HUDEP-2 (cell line): ENCODE measurements at regions not wholly inside any gene's neighbourhood (a gene's known extent, or its start where the extent isn't known, plus 50 kb on each side); places are given as distances from the start of the nearest gene placed in this dataset.
"Not testable (repeated sequence)": the region's sequence is repeated elsewhere in the genome, so short reads cannot be mapped to it uniquely, and the experiment has no call there.

Experiments used
- DNase-seq, 76 experiments: peaks; one replicate each; lab custom pipeline; 2025; ENCODE audit not compliant: unreplicated experiment in 76 of 76; lab: John Stamatoyannopoulos, UW

GRCh38 chr10:130498042-130498441 is 361.9 kb downstream of the GLRX3 start:
- DNase-seq, result no peak

- no peak for DNase-seq
Observed at GRCh38 chr10:130498934-130499333, 362.7 kb downstream of the GLRX3 start.

- no peak for DNase-seq
Observed at GRCh38 chr10:130499541-130499940, 363.4 kb downstream of the GLRX3 start.

GRCh38 chr10:130500261-130501000 is 364.2 kb downstream of the GLRX3 start:
- no peak for DNase-seq

GRCh38 chr10:130507461-130507860 is 371.3 kb downstream of the GLRX3 start:
- no peak for DNase-seq

GRCh38 chr10:130509881-130510689 is 373.9 kb downstream of the GLRX3 start:
- no peak for DNase-seq

- DNase-seq, result no peak
Observed at GRCh38 chr10:130510755-130511154, 374.6 kb downstream of the GLRX3 start.

- DNase-seq, result no peak
Observed at GRCh38 chr10:130511766-130512165, 375.6 kb downstream of the GLRX3 start.

GRCh38 chr10:130512936-130513335 is 376.7 kb downstream of the GLRX3 start:
- DNase-seq, result no peak

GRCh38 chr10:130513686-130514476 is 377.7 kb downstream of the GLRX3 start:
- no peak for DNase-seq

GRCh38 chr10:130515670-130516069 is 379.5 kb downstream of the GLRX3 start:
- DNase-seq, result no peak

- DNase-seq, result no peak
Observed at GRCh38 chr10:130516141-130516735, 380.0 kb downstream of the GLRX3 start.

- not testable (repeated sequence) for DNase-seq
Observed at GRCh38 chr10:130518921-130519320, 382.7 kb downstream of the GLRX3 start.

GRCh38 chr10:130519791-130520190 is 383.6 kb downstream of the GLRX3 start:
- DNase-seq, result no peak

- DNase-seq, result no peak
Observed at GRCh38 chr10:130531312-130531711, 395.1 kb downstream of the GLRX3 start.

- no peak for DNase-seq
Observed at GRCh38 chr10:130541090-130541489, 404.9 kb downstream of the GLRX3 start.

- no peak for DNase-seq
Observed at GRCh38 chr10:130542761-130543160, 406.6 kb downstream of the GLRX3 start.

- no peak for DNase-seq
Observed at GRCh38 chr10:130543794-130544193, 407.6 kb downstream of the GLRX3 start.

GRCh38 chr10:130545122-130545521 is 408.9 kb downstream of the GLRX3 start:
- no peak for DNase-seq

GRCh38 chr10:130545697-130546096 is 409.5 kb downstream of the GLRX3 start:
- DNase-seq, result no peak

GRCh38 chr10:130546841-130547240 is 410.6 kb downstream of the GLRX3 start:
- no peak for DNase-seq
